ENCODE measurements at regions not wholly inside any gene's neighbourhood (a gene's known extent, or its start where the extent isn't known, plus 50 kb on each side); places are given as distances from the start of the nearest gene placed in this dataset.

GRCh38 chr1:57727121-57727520 lies 303.3 kb upstream of the DAB1 start:
- Mint-ChIP-seq H3K27ac (no peak overlapping the region), H3K4me1 (ENCODE audit: low read depth) (no peaks in the 10 kb centered on the region), H3K4me3 (no peak overlapping the region), H3K9me3 (no peaks in the 10 kb centered on the region), H3K27me3 (no peaks in the 10 kb centered on the region), H3K36me3 (no peaks in the 10 kb centered on the region)
- intact Hi-C loops (cut with micrococcal nuclease) = no loop called here
- DNase-seq = no peak
- POLR2A ChIA-PET = no interaction called here
- CTCF ChIA-PET = no interaction called here

- H3K27me3 Mint-ChIP-seq = no peaks in the 10 kb centered on the region
- no peaks in the 10 kb centered on the region for H3K9me3 Mint-ChIP-seq
- ChIA-PET POLR2A (no interaction called here), CTCF (no interaction called here)
- H3K4me3 Mint-ChIP-seq = no peak overlapping the region
- DNase-seq = no peak
- H3K27ac Mint-ChIP-seq = no peak overlapping the region
- intact Hi-C loops (cut with micrococcal nuclease) = no loop called here
- no peaks in the 10 kb centered on the region for H3K4me1 Mint-ChIP-seq (ENCODE audit: low read depth)
- no peaks in the 10 kb centered on the region for H3K36me3 Mint-ChIP-seq
Measured at GRCh38 chr1:57725318-57725717, 301.5 kb upstream of the DAB1 start.

- no peaks in the 10 kb centered on the region for H3K4me1 Mint-ChIP-seq (ENCODE audit: low read depth)
- no peaks in the 10 kb centered on the region for H3K36me3 Mint-ChIP-seq
- no peak for DNase-seq
- H3K27me3 Mint-ChIP-seq = no peaks in the 10 kb centered on the region
- ChIA-PET POLR2A (no interaction called here), CTCF (interaction anchor here (1.1 kb wide), 1 partner anchor 11 kb away, joined by 3 read pairs; no protein-coding TSS in a partner anchor)
- no peak overlapping the region for H3K4me3 Mint-ChIP-seq
- no peaks in the 10 kb centered on the region for H3K9me3 Mint-ChIP-seq
- H3K27ac Mint-ChIP-seq = no peak overlapping the region
- intact Hi-C loops (cut with micrococcal nuclease) = no loop called here
Measured at GRCh38 chr1:57724535-57724934, 300.7 kb upstream of the DAB1 start.

- Mint-ChIP-seq H3K4me1 (ENCODE audit: low read depth) (no peaks in the 10 kb centered on the region), H3K4me3 (no peak overlapping the region), H3K9me3 (no peaks in the 10 kb centered on the region), H3K27me3 (no peaks in the 10 kb centered on the region), H3K27ac (no peak overlapping the region), H3K36me3 (no peaks in the 10 kb centered on the region)
- intact Hi-C loops (cut with micrococcal nuclease) = no loop called here
- DNase-seq = no peak
- POLR2A ChIA-PET = no interaction called here
- CTCF ChIA-PET = no interaction called here
Measured at GRCh38 chr1:57722285-57722978, 298.6 kb upstream of the DAB1 start.

- DNase-seq = no peak
- H3K27ac Mint-ChIP-seq = no peak overlapping the region
- no peaks in the 10 kb centered on the region for H3K36me3 Mint-ChIP-seq
- H3K9me3 Mint-ChIP-seq = no peaks in the 10 kb centered on the region
- no peak overlapping the region for H3K4me3 Mint-ChIP-seq
- POLR2A ChIA-PET = no interaction called here
- no peaks in the 10 kb centered on the region for H3K27me3 Mint-ChIP-seq
- CTCF ChIA-PET = no interaction called here
- intact Hi-C loops (cut with micrococcal nuclease) = no loop called here
- H3K4me1 Mint-ChIP-seq (ENCODE audit: low read depth) = no peaks in the 10 kb centered on the region
Measured at GRCh38 chr1:57721001-57721400, 297.1 kb upstream of the DAB1 start.

- no peak overlapping the region for H3K27ac Mint-ChIP-seq
- POLR2A ChIA-PET = no interaction called here
- H3K4me1 Mint-ChIP-seq (ENCODE audit: low read depth) = no peaks in the 10 kb centered on the region
- H3K27me3 Mint-ChIP-seq = no peaks in the 10 kb centered on the region
- H3K4me3 Mint-ChIP-seq = no peak overlapping the region
- H3K36me3 Mint-ChIP-seq = no peaks in the 10 kb centered on the region
- intact Hi-C loops (cut with micrococcal nuclease) = no loop called here
- no peaks in the 10 kb centered on the region for H3K9me3 Mint-ChIP-seq
- DNase-seq = no peak
- CTCF ChIA-PET = no interaction called here
Measured at GRCh38 chr1:57719274-57719673, 295.4 kb upstream of the DAB1 start.

- H3K36me3 Mint-ChIP-seq = no peaks in the 10 kb centered on the region
- ChIA-PET CTCF (interaction anchor here (1.2 kb wide), 1 partner anchor 11 kb away, joined by 3 read pairs; no protein-coding TSS in a partner anchor), POLR2A (no interaction called here)
- H3K9me3 Mint-ChIP-seq = no peaks in the 10 kb centered on the region
- H3K4me1 Mint-ChIP-seq (ENCODE audit: low read depth) = no peaks in the 10 kb centered on the region
- no peak for DNase-seq
- no peaks in the 10 kb centered on the region for H3K27me3 Mint-ChIP-seq
- H3K4me3 Mint-ChIP-seq = no peak overlapping the region
- intact Hi-C loops (cut with micrococcal nuclease) = no loop called here
- H3K27ac Mint-ChIP-seq = no peak overlapping the region
Measured at GRCh38 chr1:57713501-57713900, 289.6 kb upstream of the DAB1 start.

GRCh38 chr1:57712846-57713245 lies 289.0 kb upstream of the DAB1 start:
- no peaks in the 10 kb centered on the region for H3K27me3 Mint-ChIP-seq
- ChIA-PET CTCF (interaction anchor here (1.2 kb wide), 1 partner anchor 12 kb away, joined by 3 read pairs; no protein-coding TSS in a partner anchor), POLR2A (no interaction called here)
- no peaks in the 10 kb centered on the region for H3K9me3 Mint-ChIP-seq
- H3K4me1 Mint-ChIP-seq (ENCODE audit: low read depth) = no peaks in the 10 kb centered on the region
- intact Hi-C loops (cut with micrococcal nuclease) = no loop called here
- H3K27ac Mint-ChIP-seq = no peak overlapping the region
- no peaks in the 10 kb centered on the region for H3K36me3 Mint-ChIP-seq
- no peak for DNase-seq
- no peak overlapping the region for H3K4me3 Mint-ChIP-seq

GRCh38 chr1:57711326-57711725 lies 287.5 kb upstream of the DAB1 start:
- Mint-ChIP-seq H3K9me3 (no peaks in the 10 kb centered on the region), H3K27ac (no peak overlapping the region), H3K4me1 (ENCODE audit: low read depth) (no peaks in the 10 kb centered on the region), H3K36me3 (no peaks in the 10 kb centered on the region), H3K27me3 (no peaks in the 10 kb centered on the region), H3K4me3 (no peak overlapping the region)
- DNase-seq = no peak
- ChIA-PET POLR2A (no interaction called here), CTCF (no interaction called here)
- intact Hi-C loops (cut with micrococcal nuclease) = no loop called here

GRCh38 chr1:57707631-57708030 lies 283.8 kb upstream of the DAB1 start:
- intact Hi-C loops (cut with micrococcal nuclease) = no loop called here
- ChIA-PET POLR2A (no interaction called here), CTCF (no interaction called here)
- H3K36me3 Mint-ChIP-seq = no peaks in the 10 kb centered on the region
- H3K9me3 Mint-ChIP-seq = no peaks in the 10 kb centered on the region
- no peak overlapping the region for H3K27ac Mint-ChIP-seq
- no peaks in the 10 kb centered on the region for H3K27me3 Mint-ChIP-seq
- no peaks in the 10 kb centered on the region for H3K4me1 Mint-ChIP-seq (ENCODE audit: low read depth)
- no peak overlapping the region for H3K4me3 Mint-ChIP-seq
- no peak for DNase-seq

- Mint-ChIP-seq H3K4me1 (ENCODE audit: low read depth) (no peaks in the 10 kb centered on the region), H3K9me3 (no peaks in the 10 kb centered on the region), H3K27ac (no peak overlapping the region), H3K4me3 (no peak overlapping the region), H3K36me3 (no peaks in the 10 kb centered on the region), H3K27me3 (no peaks in the 10 kb centered on the region)
- ChIA-PET CTCF (interaction anchor here (0.6 kb wide), 1 partner anchor 737 kb away, joined by 3 read pairs; no protein-coding TSS in a partner anchor), POLR2A (no interaction called here)
- intact Hi-C loops (cut with micrococcal nuclease) = no loop called here
- DNase-seq = no peak
Measured at GRCh38 chr1:57704811-57705210, 281.0 kb upstream of the DAB1 start.

- H3K4me1 Mint-ChIP-seq (ENCODE audit: low read depth) = no peaks in the 10 kb centered on the region
- ChIA-PET POLR2A (no interaction called here), CTCF (no interaction called here)
- intact Hi-C loops (cut with micrococcal nuclease) = no loop called here
- no peaks in the 10 kb centered on the region for H3K36me3 Mint-ChIP-seq
- no peaks in the 10 kb centered on the region for H3K9me3 Mint-ChIP-seq
- DNase-seq = no peak
- H3K4me3 Mint-ChIP-seq = no peak overlapping the region
- no peak overlapping the region for H3K27ac Mint-ChIP-seq
- no peaks in the 10 kb centered on the region for H3K27me3 Mint-ChIP-seq
Measured at GRCh38 chr1:57704231-57704630, 280.4 kb upstream of the DAB1 start.

- CTCF ChIA-PET = no interaction called here
- Mint-ChIP-seq H3K4me3 (no peak overlapping the region), H3K27me3 (no peaks in the 10 kb centered on the region), H3K9me3 (peaks cover 21% of the 10 kb centered on the region), H3K4me1 (ENCODE audit: low read depth) (no peaks in the 10 kb centered on the region), H3K36me3 (peaks cover 1% of the 10 kb centered on the region), H3K27ac (no peak overlapping the region)
- intact Hi-C loops (cut with micrococcal nuclease) = no loop called here
- POLR2A ChIA-PET = no interaction called here
- no peak for DNase-seq
Measured at GRCh38 chr1:57696904-57697303, 273.0 kb upstream of the DAB1 start.
